Tibial nerve (tissue), 3 donors: ENCODE measurements at regions not wholly inside any gene's neighbourhood (a gene's known extent, or its start where the extent isn't known, plus 50 kb on each side); places are given as distances from the start of the nearest gene placed in this dataset.

Experiments used
- CTCF ChIP-seq, 5 experiments: fragments of 200-600 bp in 3 of 5; fragments of 450-650 bp in 2 of 5; sonication (generic) in 3 of 5; IDR thresholded peaks; one replicate each; pipeline ENCODE4 v1.5.1; 2016 to 2019; ENCODE audit warnings: antibody characterized with exemption in 5 of 5, mild to moderate bottlenecking in 3 of 5, moderate library complexity in 2 of 5
- POLR2A ChIP-seq, 2 donors: fragments of 450-650 bp; IDR thresholded peaks; one replicate each; pipeline ENCODE4 v1.6.1; 2017; ENCODE audit warnings: antibody characterized with exemption in 2 of 2, mild to moderate bottlenecking in 2 of 2, moderate library complexity in 2 of 2

DNA sequence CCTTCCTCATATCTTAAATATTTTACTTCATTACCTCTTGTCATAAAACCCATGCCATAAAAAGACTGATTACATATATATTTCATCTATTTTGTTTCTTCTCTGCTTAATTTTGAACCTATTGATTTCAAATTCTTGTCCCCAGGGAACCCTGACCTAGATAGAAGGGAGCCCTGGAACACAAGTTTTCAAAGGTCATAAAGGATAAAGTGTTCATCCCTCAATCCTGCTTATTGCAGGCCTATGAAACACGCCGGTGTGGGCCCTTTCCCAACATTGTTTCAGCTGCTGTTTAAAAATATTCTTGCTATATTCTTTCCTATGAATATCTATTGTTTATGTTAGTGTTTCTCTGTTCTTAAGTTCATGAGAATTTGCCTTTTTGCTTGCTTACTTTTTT is 1389.5 kb upstream of the GBE1 start:
- TF ChIP-seq CTCF (IDR thresholded peaks at IDR 0.05) = no peak
- no peak for TF ChIP-seq POLR2A (IDR thresholded peaks at IDR 0.05)
